ENCODE measurements at regions not wholly inside any gene's neighbourhood (a gene's known extent, or its start where the extent isn't known, plus 50 kb on each side); places are given as distances from the start of the nearest gene placed in this dataset.

GRCh38 chr2:22020091-22020742 is 896.4 kb downstream of the TDRD15 start:
- Histone ChIP-seq H3K27me3 (no peaks in the 10 kb centered on the region), H3K4me1 (no peaks in the 10 kb centered on the region), H3K36me3 (no peaks in the 10 kb centered on the region), H3K4me3 (ENCODE audit: low read depth, low read length) (no peak overlapping the region), H3K9me3 (no peaks in the 10 kb centered on the region)
- TF ChIP-seq CTCF (IDR thresholded peaks at IDR 0.05; ENCODE audit: low read depth, low read length): no peak
- DNase-seq: no peak

GRCh38 chr2:22027345-22028005 is 903.7 kb downstream of the TDRD15 start:
- no peaks in the 10 kb centered on the region for H3K4me1 ChIP-seq
- H3K27me3 ChIP-seq: no peaks in the 10 kb centered on the region
- peak; percentile 6; the same call in 1 of the 2 replicates for TF ChIP-seq CTCF (IDR thresholded peaks at IDR 0.05; ENCODE audit: low read depth, low read length)
- H3K9me3 ChIP-seq: no peaks in the 10 kb centered on the region
- DNase-seq: no peak
- H3K4me3 ChIP-seq (ENCODE audit: low read depth, low read length): no peak overlapping the region
- H3K36me3 ChIP-seq: no peaks in the 10 kb centered on the region

- Histone ChIP-seq H3K9me3 (no peaks in the 10 kb centered on the region), H3K4me1 (peaks cover 13% of the 10 kb centered on the region), H3K4me3 (ENCODE audit: low read depth, low read length) (no peak overlapping the region), H3K27me3 (no peaks in the 10 kb centered on the region), H3K36me3 (no peaks in the 10 kb centered on the region)
- TF ChIP-seq CTCF (IDR thresholded peaks at IDR 0.05; ENCODE audit: low read depth, low read length): no peak
- peak; percentile 42 for DNase-seq
These were observed 911.6 kb downstream of the TDRD15 start for GRCh38 chr2:22035361-22035830.

- Histone ChIP-seq H3K9me3 (no peaks in the 10 kb centered on the region), H3K27me3 (no peaks in the 10 kb centered on the region), H3K4me3 (ENCODE audit: low read depth, low read length) (no peak overlapping the region), H3K36me3 (no peaks in the 10 kb centered on the region), H3K4me1 (peaks cover 13% of the 10 kb centered on the region)
- DNase-seq: no peak
- TF ChIP-seq CTCF (IDR thresholded peaks at IDR 0.05; ENCODE audit: low read depth, low read length): no peak
These were observed 913.5 kb downstream of the TDRD15 start for GRCh38 chr2:22037274-22037673.

- Histone ChIP-seq H3K4me3 (ENCODE audit: low read depth, low read length) (no peak overlapping the region), H3K36me3 (no peaks in the 10 kb centered on the region), H3K4me1 (peaks cover 10% of the 10 kb centered on the region; the same call in 1 of the 2 replicates), H3K27me3 (no peaks in the 10 kb centered on the region), H3K9me3 (no peaks in the 10 kb centered on the region)
- DNase-seq: no peak
- TF ChIP-seq CTCF (IDR thresholded peaks at IDR 0.05; ENCODE audit: low read depth, low read length): peak; percentile 23
These were observed 920.0 kb downstream of the TDRD15 start for GRCh38 chr2:22043784-22044183.

All from BE2C (cell line).